CD4-positive, alpha-beta T cell treated with Interleukin-4 for 1 hour (primary cell): ENCODE measurements at regions not wholly inside any gene's neighbourhood (a gene's known extent, or its start where the extent isn't known, plus 50 kb on each side); places are given as distances from the start of the nearest gene placed in this dataset.
A peak's percentile ranks its signal among the peaks of the same experiment; 100 is the strongest.

Experiments
- DNase-seq, 2 donors: peaks; one replicate each; pipeline ENCODE4 v3.0.0-alpha.2; 2020 to 2022

GRCh38 chr5:152337484-152337883 is 67.6 kb downstream of the NMUR2 start:
- no peak for DNase-seq

- DNase-seq: no peak
Observed at GRCh38 chr5:152335461-152335860, 69.6 kb downstream of the NMUR2 start.

GRCh38 chr5:152332716-152333460 is 72.2 kb downstream of the NMUR2 start:
- no peak for DNase-seq

- DNase-seq: no peak
Observed at GRCh38 chr5:152331718-152332117, 73.4 kb downstream of the NMUR2 start.

GRCh38 chr5:152331006-152331405 is 74.1 kb downstream of the NMUR2 start:
- no peak for DNase-seq

GRCh38 chr5:152329761-152330283 is 75.3 kb downstream of the NMUR2 start:
- DNase-seq: no peak

GRCh38 chr5:152329207-152329606 is 75.9 kb downstream of the NMUR2 start:
- DNase-seq: no peak

- DNase-seq: no peak
Observed at GRCh38 chr5:152315942-152316341, 89.1 kb downstream of the NMUR2 start.

GRCh38 chr5:152314196-152314829 is 90.8 kb downstream of the NMUR2 start:
- no peak for DNase-seq

GRCh38 chr5:152309926-152310450 is 95.1 kb downstream of the NMUR2 start:
- DNase-seq: no peak

GRCh38 chr5:152306386-152306785 is 98.7 kb downstream of the NMUR2 start:
- DNase-seq: no peak

GRCh38 chr5:152305525-152305924 is 99.6 kb downstream of the NMUR2 start:
- no peak for DNase-seq

GRCh38 chr5:152303841-152304240 is 101.2 kb downstream of the NMUR2 start:
- DNase-seq: no peak

- no peak for DNase-seq
Observed at GRCh38 chr5:152297866-152298265, 107.2 kb downstream of the NMUR2 start.

- DNase-seq: no peak
Observed at GRCh38 chr5:152293189-152293588, 111.9 kb downstream of the NMUR2 start.

- no peak for DNase-seq
Observed at GRCh38 chr5:152290181-152290580, 114.9 kb downstream of the NMUR2 start.

GRCh38 chr5:152288917-152289595 is 116.0 kb downstream of the NMUR2 start:
- no peak for DNase-seq

- DNase-seq: no peak
Observed at GRCh38 chr5:152288499-152288898, 116.6 kb downstream of the NMUR2 start.

GRCh38 chr5:152285764-152286163 is 119.3 kb downstream of the NMUR2 start:
- no peak for DNase-seq

- no peak for DNase-seq
Observed at GRCh38 chr5:152282331-152282730, 122.7 kb downstream of the NMUR2 start.

GRCh38 chr5:152277936-152278335 is 127.1 kb downstream of the NMUR2 start:
- DNase-seq: no peak

- no peak for DNase-seq
Observed at GRCh38 chr5:152274224-152274623, 130.9 kb downstream of the NMUR2 start.

- DNase-seq: peak in 1 of 2 donors; percentile 8
Observed at GRCh38 chr5:152271420-152271819, 133.7 kb downstream of the NMUR2 start.

GRCh38 chr5:152270096-152270495 is 135.0 kb downstream of the NMUR2 start:
- no peak for DNase-seq
